NB4 (cell line): ENCODE measurements at regions not wholly inside any gene's neighbourhood (a gene's known extent, or its start where the extent isn't known, plus 50 kb on each side); places are given as distances from the start of the nearest gene placed in this dataset.

Experiments used
- POLR2A ChIP-seq: IDR thresholded peaks from 2 replicates; pipeline ENCODE4 v1.6.1; 2011; ENCODE audit warnings: mild to moderate bottlenecking; ENCODE audit not compliant: insufficient read length; ENCODE audit errors: extremely low read depth
- TF ChIP-seq, protein P1 (sequence below): IDR thresholded peaks from one replicate; pipeline ENCODE4 v1.5.1; 2012; ENCODE audit warnings: low read depth, low read length
- TF ChIP-seq, protein P2 (sequence below): IDR thresholded peaks from 2 replicates; pipeline ENCODE4 v1.6.1; 2011; ENCODE audit warnings: low read depth, low read length

DNA sequence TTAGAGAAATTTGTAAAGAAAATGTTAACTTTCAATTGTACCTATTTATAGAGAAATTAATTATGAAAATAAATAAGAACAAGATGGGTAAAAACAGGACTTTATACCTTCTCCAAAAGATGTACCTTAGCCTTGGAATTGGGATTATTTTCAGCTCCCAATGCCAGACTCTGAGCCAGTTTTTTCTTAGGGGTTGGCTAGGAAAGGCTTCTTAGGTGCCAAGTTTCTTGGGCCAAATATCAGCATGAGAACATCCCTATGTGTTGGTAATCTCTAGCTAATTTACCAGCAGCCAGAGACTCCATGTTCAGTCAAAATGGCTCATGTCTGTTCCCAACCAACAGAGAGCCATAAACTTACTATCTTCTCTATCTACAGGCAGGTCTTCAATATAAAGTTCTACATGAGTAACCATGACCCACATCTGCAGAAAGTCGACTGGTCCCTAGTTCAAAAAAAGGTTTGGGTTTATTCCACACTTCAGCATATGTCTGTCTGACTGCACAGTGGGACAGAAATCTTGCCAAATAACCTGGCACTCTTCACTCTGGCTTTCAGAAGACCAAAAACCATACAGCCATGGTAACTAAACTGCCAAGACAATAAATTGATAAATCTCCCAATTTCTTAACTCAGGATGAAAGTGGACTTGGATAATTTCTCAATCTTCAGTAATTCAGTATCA is 380.5 kb upstream of the RASGEF1B start:
- TF ChIP-seq, protein P1, sequence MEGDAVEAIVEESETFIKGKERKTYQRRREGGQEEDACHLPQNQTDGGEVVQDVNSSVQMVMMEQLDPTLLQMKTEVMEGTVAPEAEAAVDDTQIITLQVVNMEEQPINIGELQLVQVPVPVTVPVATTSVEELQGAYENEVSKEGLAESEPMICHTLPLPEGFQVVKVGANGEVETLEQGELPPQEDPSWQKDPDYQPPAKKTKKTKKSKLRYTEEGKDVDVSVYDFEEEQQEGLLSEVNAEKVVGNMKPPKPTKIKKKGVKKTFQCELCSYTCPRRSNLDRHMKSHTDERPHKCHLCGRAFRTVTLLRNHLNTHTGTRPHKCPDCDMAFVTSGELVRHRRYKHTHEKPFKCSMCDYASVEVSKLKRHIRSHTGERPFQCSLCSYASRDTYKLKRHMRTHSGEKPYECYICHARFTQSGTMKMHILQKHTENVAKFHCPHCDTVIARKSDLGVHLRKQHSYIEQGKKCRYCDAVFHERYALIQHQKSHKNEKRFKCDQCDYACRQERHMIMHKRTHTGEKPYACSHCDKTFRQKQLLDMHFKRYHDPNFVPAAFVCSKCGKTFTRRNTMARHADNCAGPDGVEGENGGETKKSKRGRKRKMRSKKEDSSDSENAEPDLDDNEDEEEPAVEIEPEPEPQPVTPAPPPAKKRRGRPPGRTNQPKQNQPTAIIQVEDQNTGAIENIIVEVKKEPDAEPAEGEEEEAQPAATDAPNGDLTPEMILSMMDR: no peak
- no peak for TF ChIP-seq POLR2A
- TF ChIP-seq, protein P2, sequence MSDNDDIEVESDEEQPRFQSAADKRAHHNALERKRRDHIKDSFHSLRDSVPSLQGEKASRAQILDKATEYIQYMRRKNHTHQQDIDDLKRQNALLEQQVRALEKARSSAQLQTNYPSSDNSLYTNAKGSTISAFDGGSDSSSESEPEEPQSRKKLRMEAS: no peak
